ENCODE measurements at regions not wholly inside any gene's neighbourhood (a gene's known extent, or its start where the extent isn't known, plus 50 kb on each side); places are given as distances from the start of the nearest gene placed in this dataset.
"Not testable (repeated sequence)": the region's sequence is repeated elsewhere in the genome, so short reads cannot be mapped to it uniquely, and the experiment has no call there.

DNA sequence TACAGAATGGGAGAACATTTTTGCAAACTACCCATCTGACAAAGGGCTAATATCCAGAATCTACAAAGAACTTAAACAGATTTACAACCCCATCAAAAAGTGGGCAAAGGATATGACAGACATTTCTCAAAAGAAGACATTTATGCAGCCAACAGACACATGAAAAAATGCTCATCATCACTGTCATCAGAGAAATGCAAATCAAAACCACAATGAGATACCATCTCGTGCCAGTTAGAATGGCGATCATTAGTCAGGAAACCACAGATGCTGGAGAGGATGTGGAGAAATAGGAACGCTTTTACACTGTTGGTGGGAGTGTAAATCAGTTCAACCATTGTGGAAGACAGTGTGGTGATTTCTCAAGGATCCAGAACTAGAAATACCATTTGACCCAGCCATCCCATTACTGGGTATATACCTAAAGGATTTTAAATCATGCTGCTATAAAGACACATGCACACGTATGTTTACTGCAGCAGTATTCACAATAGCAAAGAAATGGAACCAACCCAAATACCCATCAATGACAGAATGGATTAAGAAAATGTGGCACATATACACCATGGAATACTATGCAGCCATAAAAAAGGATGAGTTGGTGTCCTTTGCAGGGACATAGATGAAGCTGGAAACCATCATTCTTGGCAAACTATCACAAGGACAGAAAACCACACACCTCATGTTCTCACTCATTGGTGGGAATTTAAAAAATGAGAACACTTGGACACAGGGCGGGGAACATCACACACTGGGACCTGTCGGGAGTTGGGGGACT, 317.7 kb upstream of the THBS1 start:
- DNase-seq: not testable (repeated sequence)

- no peak for DNase-seq
Observed at GRCh38 chr15:39265261-39265660, 315.6 kb upstream of the THBS1 start.

- no peak for DNase-seq
Observed at GRCh38 chr15:39266890-39267289, 314.0 kb upstream of the THBS1 start.

GRCh38 chr15:39267685-39268084, 313.2 kb upstream of the THBS1 start:
- DNase-seq: no peak

DNA sequence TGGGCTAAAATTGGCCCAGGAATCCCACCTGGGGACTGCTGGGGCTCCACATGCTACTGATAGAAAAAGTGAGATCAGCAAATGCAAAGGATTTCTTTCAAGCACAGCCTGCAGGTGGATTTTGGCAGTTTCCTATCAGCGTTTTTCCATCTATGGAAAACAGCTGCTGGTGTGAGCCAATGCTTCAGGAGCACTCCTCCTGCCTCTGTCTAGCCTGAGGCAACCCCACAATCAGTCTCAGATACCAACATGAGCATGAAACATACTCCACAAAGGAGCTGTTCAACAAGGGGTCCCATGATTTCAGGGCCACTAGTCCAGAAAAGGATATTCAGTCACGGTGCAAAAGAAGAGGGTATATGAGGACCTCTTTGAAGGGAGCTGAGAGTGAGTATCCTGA, 311.5 kb upstream of the THBS1 start:
- no peak for DNase-seq

- DNase-seq: no peak
Observed at GRCh38 chr15:39269821-39270220, 311.1 kb upstream of the THBS1 start.

DNA sequence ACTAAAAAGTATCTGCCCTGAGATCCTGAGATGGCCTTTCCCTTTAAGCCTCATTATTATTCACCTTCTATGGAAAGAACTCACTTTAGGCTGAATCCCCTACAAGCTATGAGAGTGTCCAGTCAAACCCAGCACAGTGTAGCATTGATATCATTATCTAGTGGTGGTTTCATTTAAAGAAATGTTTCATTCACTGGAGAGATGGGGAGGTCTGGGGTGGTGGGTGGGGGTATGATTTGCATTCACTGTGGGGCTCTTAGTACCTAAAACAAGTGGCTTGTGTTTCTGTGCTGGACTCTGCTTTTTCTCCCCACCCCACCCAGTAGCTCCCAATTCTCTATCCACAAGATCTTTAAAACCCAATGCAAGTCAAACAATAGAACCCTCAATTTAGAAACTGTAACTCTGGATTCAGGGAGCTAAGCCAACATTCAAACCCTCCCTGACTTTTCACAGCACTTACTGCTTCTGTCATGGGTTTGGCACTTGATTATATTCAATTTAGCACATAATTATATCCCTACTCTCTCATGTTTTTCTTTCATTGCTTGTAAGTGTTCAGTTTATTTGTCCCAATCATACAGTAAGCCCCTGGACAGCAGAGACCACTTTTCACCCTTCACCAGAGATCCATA, 310.5 kb upstream of the THBS1 start:
- DNase-seq: no peak

GRCh38 chr15:39270934-39271333, 309.9 kb upstream of the THBS1 start:
- DNase-seq: no peak

GRCh38 chr15:39272901-39273300, 308.0 kb upstream of the THBS1 start:
- no peak for DNase-seq

DNA sequence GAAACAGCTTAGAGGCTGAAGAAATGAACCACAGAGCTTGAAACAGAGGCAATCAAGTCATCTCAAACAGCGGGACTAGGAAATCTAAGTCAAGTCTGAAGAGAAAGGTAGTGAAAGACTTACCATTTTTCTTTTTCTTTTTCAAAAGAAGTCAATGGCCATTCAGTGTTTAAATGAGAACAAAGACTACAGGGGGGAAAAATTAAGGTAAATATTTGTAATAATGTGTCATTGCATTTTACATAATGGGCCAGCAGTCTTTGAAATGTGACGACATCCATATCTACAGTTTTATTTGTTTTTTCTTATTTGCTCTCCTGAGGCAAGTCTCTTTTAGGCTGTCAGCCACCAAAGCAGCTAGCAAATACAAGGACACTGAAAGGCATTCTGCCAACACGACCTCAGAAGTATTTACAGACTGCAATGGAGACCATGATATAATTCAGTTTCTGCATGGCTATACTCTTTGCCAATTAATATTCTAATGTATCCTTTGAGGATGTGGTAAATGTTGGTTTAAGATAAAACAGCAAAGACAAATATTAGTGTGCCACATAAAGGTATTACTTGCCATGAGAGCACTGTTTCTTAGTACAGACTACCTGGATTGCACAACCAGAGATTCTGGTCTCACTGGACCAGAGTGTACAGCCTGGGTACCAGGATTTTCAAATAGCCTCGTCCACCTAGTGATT, 307.0 kb upstream of the THBS1 start:
- DNase-seq: no peak

DNA sequence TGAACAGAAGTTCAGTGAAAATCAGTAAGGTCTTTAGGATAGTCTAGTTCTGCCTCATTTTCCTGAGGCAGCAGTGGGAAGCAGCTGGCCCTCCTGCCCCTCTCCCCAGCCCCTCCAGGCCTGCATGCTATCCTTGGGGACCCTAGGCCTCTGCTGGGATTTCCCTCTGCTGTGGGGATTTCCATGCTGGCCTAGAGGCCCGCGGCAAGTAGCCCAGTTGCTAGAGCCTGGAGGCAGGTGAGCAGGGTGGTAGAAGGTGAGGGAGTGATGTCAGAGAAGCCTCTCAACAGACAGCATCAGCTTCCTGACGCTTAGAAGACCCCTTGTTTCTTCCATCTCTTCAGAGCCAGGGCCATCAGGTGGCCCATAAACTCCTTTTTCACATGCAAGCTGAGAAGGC, 305.8 kb upstream of the THBS1 start:
- no peak for DNase-seq

GRCh38 chr15:39279311-39279710, 301.6 kb upstream of the THBS1 start:
- DNase-seq: no peak

GRCh38 chr15:39281094-39281493, 299.8 kb upstream of the THBS1 start:
- no peak for DNase-seq

DNA sequence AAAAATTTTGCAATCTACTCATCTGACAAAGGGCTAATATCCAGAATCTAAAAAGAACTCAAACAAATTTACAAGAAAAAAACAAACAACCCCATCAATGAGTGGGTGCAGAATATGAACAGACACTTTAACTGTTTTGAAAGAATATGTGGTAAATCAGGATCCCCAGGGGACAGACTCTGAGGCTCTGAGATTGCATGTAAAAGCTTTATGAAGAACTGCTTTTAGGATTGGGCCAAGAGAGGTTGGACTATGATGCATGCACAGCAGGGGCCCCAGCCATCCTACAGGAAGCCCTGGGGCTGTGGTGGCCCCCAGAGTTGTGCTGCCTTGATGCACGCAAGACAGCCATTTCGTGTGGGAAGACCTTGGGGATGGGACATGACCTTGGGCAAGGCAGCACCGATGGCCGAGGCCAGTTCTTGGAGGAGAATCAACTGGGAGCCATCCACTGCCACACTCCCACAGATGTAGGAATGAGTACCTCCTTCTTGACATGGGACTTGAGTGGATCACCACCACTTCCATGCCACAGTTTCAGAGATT, 298.1 kb upstream of the THBS1 start:
- DNase-seq: no peak

DNA sequence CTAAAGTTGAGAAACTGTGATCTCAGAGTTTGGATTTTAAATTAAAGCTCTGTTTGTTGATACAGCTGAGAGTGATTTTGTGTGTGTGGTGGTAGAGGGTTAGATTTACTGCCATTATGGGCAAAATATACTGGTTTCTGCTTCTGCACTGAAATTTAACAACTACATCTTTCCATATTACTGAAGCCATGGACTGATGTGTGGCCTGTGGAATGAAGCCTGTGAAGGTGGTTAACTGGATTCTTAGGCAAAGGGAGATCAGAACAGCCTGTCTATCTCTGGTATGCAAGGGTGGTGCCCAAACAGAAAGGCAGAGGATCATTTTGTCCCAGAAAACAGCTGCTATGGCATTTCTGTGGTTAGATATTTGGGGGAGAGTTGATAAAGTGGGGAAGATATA, 297.3 kb upstream of the THBS1 start:
- DNase-seq: no peak

DNA sequence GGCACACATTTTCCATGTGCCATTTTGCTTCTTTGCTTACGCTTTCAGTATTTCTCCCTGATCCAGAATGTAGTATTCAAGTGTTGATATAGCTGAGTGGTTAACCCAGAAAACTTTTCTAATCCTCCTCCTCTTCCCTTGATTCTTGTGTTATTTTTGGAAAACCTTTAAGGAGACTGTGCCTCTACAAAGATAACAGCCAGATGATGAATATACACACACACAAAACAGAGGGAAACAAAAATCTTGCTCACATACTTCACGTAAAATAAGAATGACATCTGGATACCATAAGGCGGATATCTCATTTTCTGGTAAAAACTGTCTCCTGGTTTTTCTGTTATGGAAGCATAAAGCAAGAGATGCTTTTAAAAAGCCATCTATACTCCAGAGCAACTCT, 295.8 kb upstream of the THBS1 start:
- DNase-seq: no peak

GRCh38 chr15:39285663-39286062, 295.2 kb upstream of the THBS1 start:
- no peak for DNase-seq

DNA sequence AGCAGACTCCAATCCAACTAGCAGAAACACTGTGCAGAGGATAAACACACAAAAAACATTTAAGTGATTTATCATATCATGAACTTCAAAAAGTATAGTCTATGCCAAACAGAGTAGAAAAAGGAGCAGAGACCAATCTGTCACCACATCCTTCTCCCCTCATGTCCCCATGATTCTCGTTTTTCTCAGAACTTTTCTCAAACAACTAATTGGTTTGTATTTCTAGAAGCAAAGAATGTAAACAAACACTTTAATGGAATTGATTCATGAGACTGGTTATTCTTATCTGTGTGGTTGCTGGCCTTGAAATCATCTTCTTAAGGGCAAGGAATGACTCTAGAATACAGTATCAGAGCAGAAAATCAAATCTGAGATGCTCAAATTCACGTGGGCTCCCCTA, 294.2 kb upstream of the THBS1 start:
- DNase-seq: no peak

DNA sequence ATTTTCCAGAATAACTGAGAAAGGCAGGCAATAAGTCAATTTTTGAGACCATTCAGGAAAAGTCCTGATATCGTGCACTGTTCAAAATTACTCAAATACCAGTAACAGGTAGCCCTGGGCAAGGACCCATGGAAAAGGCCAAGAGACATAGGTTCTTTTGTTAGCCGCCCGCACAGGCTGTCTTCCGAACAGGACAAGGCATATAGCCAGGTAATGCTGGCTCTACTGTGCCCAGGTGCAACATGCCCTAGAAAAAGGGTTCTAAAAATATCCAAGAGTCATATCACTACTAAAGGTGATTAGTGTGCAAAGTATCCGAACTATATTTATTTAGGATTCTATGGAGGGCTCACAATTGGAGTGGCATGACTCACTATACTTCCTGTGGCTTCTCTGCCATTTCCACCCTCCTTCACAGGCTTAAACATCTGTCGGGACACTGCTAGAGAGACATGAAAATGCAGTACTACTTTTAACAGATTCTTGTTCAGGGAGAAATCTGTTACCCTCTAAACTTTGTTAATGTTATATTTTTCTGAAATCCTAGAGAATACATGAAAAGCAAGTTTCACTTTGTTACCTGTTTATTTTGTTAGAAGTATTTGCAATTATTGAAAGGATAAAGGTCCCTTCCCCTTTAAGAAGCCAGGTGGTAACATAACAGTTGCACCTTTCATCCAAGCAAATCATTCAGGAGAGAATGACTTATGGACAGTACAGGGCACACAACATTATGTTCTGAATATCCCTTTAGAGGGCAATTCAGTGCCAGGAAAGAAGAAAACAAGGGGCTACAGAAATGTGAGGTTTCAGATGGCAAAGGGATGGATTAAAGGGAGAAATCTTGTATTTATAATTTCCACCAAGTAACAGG, 293.3 kb upstream of the THBS1 start:
- no peak for DNase-seq

GRCh38 chr15:39290711-39291435, 290.0 kb upstream of the THBS1 start:
- no peak for DNase-seq

DNA sequence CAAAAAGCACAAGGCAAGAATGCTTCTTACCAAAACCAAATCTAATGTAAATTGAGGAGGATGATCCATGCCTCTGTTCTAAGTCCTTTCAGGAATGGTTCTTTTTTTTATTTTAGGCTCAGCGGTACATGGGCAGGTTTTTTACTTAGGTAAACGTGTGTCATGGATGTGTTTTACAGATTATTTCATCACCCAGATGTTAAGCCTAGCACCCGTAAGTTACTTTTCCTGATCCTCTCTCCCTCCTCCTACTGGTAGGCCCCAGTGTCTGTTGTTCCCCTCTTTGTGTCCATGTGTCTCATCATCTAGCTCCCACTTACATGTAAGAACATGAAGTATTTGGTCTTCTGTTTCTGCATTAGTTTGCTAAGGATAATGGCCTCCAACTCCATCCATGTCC, 289.2 kb upstream of the THBS1 start:
- no peak for DNase-seq

DNA sequence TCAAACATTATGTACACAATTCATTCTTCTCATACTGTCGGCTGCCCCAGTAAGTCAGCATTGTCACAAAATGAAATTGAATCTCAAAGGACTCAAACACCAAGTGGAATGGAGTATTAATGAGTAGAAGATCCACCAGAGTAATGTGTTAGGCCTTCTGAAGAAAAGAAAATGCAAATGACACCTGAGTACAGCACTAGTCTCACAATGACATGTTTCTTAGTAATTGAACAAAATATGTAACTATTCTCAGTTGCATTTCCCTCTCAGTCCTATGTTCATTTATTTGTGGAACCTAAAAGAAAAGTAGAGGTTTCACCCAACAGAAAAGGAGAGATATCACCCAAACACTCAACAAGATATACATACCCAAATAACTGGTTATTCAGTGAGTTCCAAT, 283.9 kb upstream of the THBS1 start:
- DNase-seq: no peak

Measured in activated CD4-positive, alpha-beta T cell treated with anti-CD3 and anti-CD28 coated beads for 4 hours (primary cell).